Lung microvascular endothelial cell (primary cell): ENCODE measurements at regions not wholly inside any gene's neighbourhood (a gene's known extent, or its start where the extent isn't known, plus 50 kb on each side); places are given as distances from the start of the nearest gene placed in this dataset.

ENCODE experiments used
- DNase-seq, 2 donors: peaks; one replicate each; pipeline versions ENCODE4 v3.0.0 to v3.0.0-alpha.2; 2010; ENCODE audit warnings: low read depth in 2 of 2

- DNase-seq, result no peak
Observed at GRCh38 chr4:171759274-171759673, 53.9 kb upstream of the GALNTL6 start.

- DNase-seq, result no peak
Observed at GRCh38 chr4:171751538-171751937, 61.7 kb upstream of the GALNTL6 start.

GRCh38 chr4:171746418-171746817, 66.8 kb upstream of the GALNTL6 start:
- no peak for DNase-seq

GRCh38 chr4:171742436-171742835, 70.8 kb upstream of the GALNTL6 start:
- no peak for DNase-seq

GRCh38 chr4:171727185-171727584, 86.0 kb upstream of the GALNTL6 start:
- no peak for DNase-seq

- no peak for DNase-seq
Observed at GRCh38 chr4:171721937-171722336, 91.3 kb upstream of the GALNTL6 start.

GRCh38 chr4:171719691-171720090, 93.5 kb upstream of the GALNTL6 start:
- DNase-seq, result no peak

- no peak for DNase-seq
Observed at GRCh38 chr4:171718665-171719064, 94.5 kb upstream of the GALNTL6 start.

GRCh38 chr4:171718069-171718468, 95.1 kb upstream of the GALNTL6 start:
- DNase-seq, result no peak

GRCh38 chr4:171717231-171717741, 95.9 kb upstream of the GALNTL6 start:
- no peak for DNase-seq

GRCh38 chr4:171715973-171716372, 97.2 kb upstream of the GALNTL6 start:
- DNase-seq, result no peak

- DNase-seq, result no peak
Observed at GRCh38 chr4:171714791-171715454, 98.3 kb upstream of the GALNTL6 start.

- no peak for DNase-seq
Observed at GRCh38 chr4:171710743-171711142, 102.5 kb upstream of the GALNTL6 start.

- no peak for DNase-seq
Observed at GRCh38 chr4:171676555-171677215, 136.5 kb upstream of the GALNTL6 start.

GRCh38 chr4:171674781-171675180, 138.4 kb upstream of the GALNTL6 start:
- DNase-seq, result no peak

- DNase-seq, result no peak
Observed at GRCh38 chr4:171668403-171668802, 144.8 kb upstream of the GALNTL6 start.

GRCh38 chr4:171667906-171668305, 145.3 kb upstream of the GALNTL6 start:
- DNase-seq, result no peak

- no peak for DNase-seq
Observed at GRCh38 chr4:171651071-171651470, 162.1 kb upstream of the GALNTL6 start.

- no peak for DNase-seq
Observed at GRCh38 chr4:171650543-171650942, 162.7 kb upstream of the GALNTL6 start.

GRCh38 chr4:171648926-171649325, 164.3 kb upstream of the GALNTL6 start:
- DNase-seq, result no peak

GRCh38 chr4:171646984-171647383, 166.2 kb upstream of the GALNTL6 start:
- DNase-seq, result no peak

- DNase-seq, result no peak
Observed at GRCh38 chr4:171644430-171645057, 168.7 kb upstream of the GALNTL6 start.

- DNase-seq, result no peak
Observed at GRCh38 chr4:171639540-171639939, 173.7 kb upstream of the GALNTL6 start.
